ENCODE measurements at regions not wholly inside any gene's neighbourhood (a gene's known extent, or its start where the extent isn't known, plus 50 kb on each side); places are given as distances from the start of the nearest gene placed in this dataset.
A peak's percentile ranks its signal among the peaks of the same experiment; 100 is the strongest.

GRCh38 chrX:45849261-45849862 is 648.7 kb upstream of the DIPK2B start:
- peak; percentile 86 for DNase-seq (ENCODE audit: low read depth)
- peak overlapping the region; percentile 74 for H3K4me3 ChIP-seq (ENCODE audit: control insufficient read depth, low read depth, low read length)
- peak; percentile 23 for TF ChIP-seq CTCF (conservative IDR thresholded peaks at IDR 0.05; ENCODE audit: control insufficient read depth, insufficient read depth, low read depth, low read length)

- no peak for TF ChIP-seq CTCF (conservative IDR thresholded peaks at IDR 0.05; ENCODE audit: control insufficient read depth, insufficient read depth, low read depth, low read length)
- H3K4me3 ChIP-seq (ENCODE audit: control insufficient read depth, low read depth, low read length), result no peak overlapping the region
- no peak for DNase-seq (ENCODE audit: low read depth)
These were observed 647.3 kb upstream of the DIPK2B start for GRCh38 chrX:45847961-45848360.

GRCh38 chrX:45846328-45846727 is 645.7 kb upstream of the DIPK2B start:
- DNase-seq (ENCODE audit: low read depth), result no peak
- no peak overlapping the region for H3K4me3 ChIP-seq (ENCODE audit: control insufficient read depth, low read depth, low read length)
- no peak for TF ChIP-seq CTCF (conservative IDR thresholded peaks at IDR 0.05; ENCODE audit: control insufficient read depth, insufficient read depth, low read depth, low read length)

GRCh38 chrX:45845142-45845541 is 644.5 kb upstream of the DIPK2B start:
- no peak for TF ChIP-seq CTCF (conservative IDR thresholded peaks at IDR 0.05; ENCODE audit: control insufficient read depth, insufficient read depth, low read depth, low read length)
- H3K4me3 ChIP-seq (ENCODE audit: control insufficient read depth, low read depth, low read length), result no peak overlapping the region
- DNase-seq (ENCODE audit: low read depth), result no peak

GRCh38 chrX:45843518-45843917 is 642.8 kb upstream of the DIPK2B start:
- peak; percentile 5 for TF ChIP-seq CTCF (conservative IDR thresholded peaks at IDR 0.05; ENCODE audit: control insufficient read depth, insufficient read depth, low read depth, low read length)
- no peak for DNase-seq (ENCODE audit: low read depth)
- no peak overlapping the region for H3K4me3 ChIP-seq (ENCODE audit: control insufficient read depth, low read depth, low read length)

GRCh38 chrX:45842926-45843315 is 642.2 kb upstream of the DIPK2B start:
- no peak overlapping the region for H3K4me3 ChIP-seq (ENCODE audit: control insufficient read depth, low read depth, low read length)
- DNase-seq (ENCODE audit: low read depth), result peak; percentile 32
- TF ChIP-seq CTCF (conservative IDR thresholded peaks at IDR 0.05; ENCODE audit: control insufficient read depth, insufficient read depth, low read depth, low read length), result no peak
